HCEC 1CT (cell line): ENCODE measurements at regions not wholly inside any gene's neighbourhood (a gene's known extent, or its start where the extent isn't known, plus 50 kb on each side); places are given as distances from the start of the nearest gene placed in this dataset.
"Not testable (repeated sequence)": the region's sequence is repeated elsewhere in the genome, so short reads cannot be mapped to it uniquely, and the experiment has no call there.

Experiments used
- DNase-seq: peaks from one replicate; pipeline ENCODE4 v3.0.0-alpha.2; 2017

GRCh38 chr5:102554082-102554481, 55.3 kb upstream of the SLCO6A1 start:
- DNase-seq = no peak

DNA sequence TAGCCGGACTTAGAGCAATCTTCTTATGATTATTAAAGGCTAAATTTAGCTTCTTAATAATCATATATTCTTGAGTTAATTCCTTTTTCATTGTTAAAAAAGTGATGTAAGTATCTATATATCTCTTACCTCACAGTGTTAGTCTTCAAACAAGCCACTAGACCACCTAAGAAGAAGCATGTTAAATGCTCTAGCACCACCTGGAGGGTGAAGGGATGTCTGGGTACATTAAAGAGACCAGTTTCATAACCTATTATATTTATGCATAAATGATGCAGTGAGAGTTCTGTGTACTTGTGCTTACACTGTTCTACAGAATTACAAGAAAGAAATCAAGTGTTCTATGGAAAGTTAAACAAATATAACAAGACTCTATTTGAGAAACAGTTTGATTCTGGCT, 55.9 kb upstream of the SLCO6A1 start:
- peak; percentile 15 for DNase-seq

GRCh38 chr5:102561894-102562760, 63.3 kb upstream of the SLCO6A1 start:
- peak; percentile 42 for DNase-seq

DNA sequence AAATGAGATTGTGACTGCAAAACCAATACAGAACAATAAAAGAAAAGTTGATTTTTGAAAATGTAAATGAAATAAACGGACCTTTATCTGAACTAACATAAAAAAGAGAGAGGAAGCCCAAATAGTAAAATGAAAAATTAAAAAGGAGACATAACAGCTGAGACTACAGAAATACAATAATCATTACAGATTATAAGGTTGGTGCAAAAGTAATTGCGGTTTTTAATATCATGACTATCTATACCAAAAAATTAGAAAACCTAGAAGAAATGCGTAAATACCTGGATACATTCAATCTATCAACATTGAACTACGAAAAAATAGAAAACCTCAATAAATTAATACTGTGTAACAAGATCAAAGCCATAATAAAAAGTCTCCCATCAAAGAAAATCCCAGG, 71.9 kb upstream of the SLCO6A1 start:
- no peak for DNase-seq

GRCh38 chr5:102578362-102578761, 79.6 kb upstream of the SLCO6A1 start:
- DNase-seq = no peak

- DNase-seq = no peak
Observed at GRCh38 chr5:102579379-102579778, 80.6 kb upstream of the SLCO6A1 start.

DNA sequence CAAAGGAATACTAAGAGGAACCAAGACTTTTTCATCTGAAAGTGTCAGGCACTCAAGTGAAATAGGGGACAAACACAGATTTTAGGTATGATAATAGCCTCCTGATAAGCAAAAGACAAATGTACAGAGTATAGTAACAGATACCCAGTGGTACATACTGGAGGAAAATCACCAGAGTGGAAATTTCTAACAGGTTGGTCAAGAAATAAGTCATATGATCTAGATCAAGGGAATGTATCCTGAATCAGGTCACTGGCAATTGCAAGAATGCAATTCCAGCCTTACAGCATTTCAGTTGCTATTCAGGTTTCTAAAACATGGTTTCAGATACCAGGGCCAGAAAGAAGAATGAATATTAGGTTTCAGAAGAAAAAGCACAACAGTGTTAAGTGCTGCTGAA, 82.2 kb upstream of the SLCO6A1 start:
- no peak for DNase-seq

- no peak for DNase-seq
Observed at GRCh38 chr5:102582696-102583095, 83.9 kb upstream of the SLCO6A1 start.

GRCh38 chr5:102583276-102584124, 84.7 kb upstream of the SLCO6A1 start:
- peak; percentile 18 for DNase-seq

DNA sequence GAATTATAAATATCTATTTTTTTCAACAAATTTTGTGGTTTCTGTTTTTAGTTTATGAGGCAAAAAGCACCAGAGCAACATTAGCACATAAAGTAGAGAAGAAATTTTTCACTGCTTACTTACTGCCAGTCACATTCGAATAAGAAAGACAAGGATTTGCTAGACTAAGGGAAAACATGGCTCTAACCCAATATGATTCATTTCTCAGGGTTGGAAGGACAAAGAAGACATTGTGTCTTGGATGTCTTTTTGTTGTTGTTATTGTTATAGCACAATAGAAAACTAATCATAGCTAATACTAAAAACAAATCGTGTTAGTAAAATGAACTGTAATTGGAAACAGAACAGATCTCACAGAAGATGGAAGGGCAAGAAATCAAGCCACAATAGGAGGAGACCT, 90.9 kb upstream of the SLCO6A1 start:
- DNase-seq = no peak

GRCh38 chr5:102590467-102590866, 91.7 kb upstream of the SLCO6A1 start:
- no peak for DNase-seq

DNA sequence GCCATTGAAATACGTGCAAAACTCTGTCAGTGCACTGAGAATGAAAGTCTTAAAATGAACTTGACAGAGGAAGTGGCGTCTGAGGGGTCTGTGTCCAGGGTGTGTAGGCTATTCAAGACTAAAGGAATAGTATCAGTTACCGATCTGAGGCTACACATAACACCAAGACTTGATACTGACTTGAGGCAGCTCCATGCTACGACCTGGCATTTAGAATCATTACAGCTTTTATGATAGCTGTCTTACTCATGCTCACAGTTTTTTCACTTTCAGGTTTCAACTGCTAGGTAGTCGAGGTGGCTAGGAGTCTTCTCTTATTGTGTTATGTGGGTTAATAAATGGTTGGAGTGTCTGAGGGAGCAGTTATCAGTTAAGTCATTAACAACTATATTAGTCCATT, 92.8 kb upstream of the SLCO6A1 start:
- DNase-seq = no peak

DNA sequence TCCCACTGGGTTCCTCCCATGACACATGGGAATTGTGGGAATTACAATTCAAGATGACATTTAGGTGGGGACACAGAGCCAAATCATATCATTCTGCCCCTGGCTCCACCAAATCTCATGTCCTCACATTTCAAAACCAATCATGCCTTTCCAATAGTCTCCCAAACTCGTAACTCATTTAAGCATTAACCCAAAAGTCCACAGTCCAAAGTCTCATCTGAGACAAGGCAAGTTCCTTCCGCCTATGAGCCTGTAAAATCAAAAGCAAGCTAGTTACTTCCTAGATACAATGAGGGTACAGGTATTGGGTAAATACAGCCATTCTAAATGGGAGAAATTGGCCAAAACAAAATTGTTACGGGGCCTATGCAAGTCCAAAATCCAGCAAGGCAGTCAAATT, 93.8 kb upstream of the SLCO6A1 start:
- DNase-seq = not testable (repeated sequence)

GRCh38 chr5:102594192-102594591, 95.4 kb upstream of the SLCO6A1 start:
- no peak for DNase-seq

DNA sequence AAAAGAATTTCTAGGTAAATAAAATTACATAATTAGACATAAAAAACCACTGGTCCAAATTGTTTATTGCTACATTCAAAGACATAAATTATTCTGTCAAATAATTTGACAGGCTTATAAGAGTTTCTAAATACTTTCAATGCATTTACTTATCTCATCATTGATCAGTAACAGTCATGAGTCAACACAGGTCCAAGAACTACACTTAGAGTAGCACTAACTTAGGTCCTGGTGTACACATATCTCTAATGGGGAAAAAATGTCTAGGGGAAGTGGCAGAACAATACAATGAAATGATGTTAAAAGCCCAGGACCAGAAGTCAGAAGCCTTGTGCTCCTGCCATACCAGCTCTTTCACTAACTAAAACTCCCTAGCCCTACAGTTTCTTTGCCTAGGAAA, 96.5 kb upstream of the SLCO6A1 start:
- no peak for DNase-seq

GRCh38 chr5:102596113-102596512, 97.3 kb upstream of the SLCO6A1 start:
- DNase-seq = no peak

GRCh38 chr5:102596951-102597350, 98.2 kb upstream of the SLCO6A1 start:
- DNase-seq = no peak

DNA sequence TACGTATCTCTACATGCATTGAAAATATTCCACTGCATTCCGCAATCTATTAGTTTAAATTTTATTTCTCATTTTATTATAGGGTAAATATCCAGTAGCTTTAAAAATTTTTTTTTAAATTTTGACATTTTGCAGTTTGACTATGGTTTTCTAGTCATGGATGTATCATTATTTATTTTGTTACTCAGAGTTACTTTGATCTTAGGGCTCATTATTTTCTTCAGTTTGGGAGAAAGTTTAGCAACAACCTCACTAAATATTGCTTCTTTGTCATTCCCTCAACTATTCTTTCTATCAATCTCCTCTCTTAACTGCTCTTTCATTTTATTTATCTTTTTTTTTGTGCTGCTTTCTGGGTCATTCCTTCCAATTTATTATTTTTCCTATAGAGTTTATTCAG, 100.5 kb upstream of the SLCO6A1 start:
- DNase-seq = no peak

- DNase-seq = peak; percentile 58
Observed at GRCh38 chr5:102600964-102601363, 102.2 kb upstream of the SLCO6A1 start.

DNA sequence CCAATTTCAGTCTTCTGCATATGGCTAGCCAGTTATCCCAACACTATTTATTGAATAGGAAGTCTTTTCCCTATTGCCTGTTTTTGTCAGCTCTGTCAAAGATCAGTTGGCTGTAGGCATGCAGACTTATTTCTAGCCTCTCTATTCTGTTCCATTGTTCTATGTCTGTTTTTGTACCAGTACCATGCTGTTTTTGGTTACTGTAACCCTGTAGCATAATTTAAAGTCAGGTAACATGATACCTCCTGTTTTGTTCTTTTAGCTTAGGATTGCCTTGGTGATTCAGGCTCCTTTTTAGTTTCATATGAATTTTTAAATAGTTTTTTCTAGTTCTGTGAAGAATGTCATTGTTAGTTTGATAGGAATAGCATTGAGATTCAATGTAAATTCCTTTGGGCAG, 104.9 kb upstream of the SLCO6A1 start:
- DNase-seq = no peak

- DNase-seq = no peak
Observed at GRCh38 chr5:102608414-102608813, 109.6 kb upstream of the SLCO6A1 start.

GRCh38 chr5:102611312-102611711, 112.5 kb upstream of the SLCO6A1 start:
- DNase-seq = peak; percentile 22

- DNase-seq = no peak
Observed at GRCh38 chr5:102613661-102614060, 114.9 kb upstream of the SLCO6A1 start.
